SK-N-SH (cell line): ENCODE measurements at regions not wholly inside any gene's neighbourhood (a gene's known extent, or its start where the extent isn't known, plus 50 kb on each side); places are given as distances from the start of the nearest gene placed in this dataset.

Source experiments
- CTCF ChIA-PET: fragments of 300-600, 350-600 bp; formaldehyde crosslinking; extraction: SDS; loops from one replicate; lab custom pipeline; 2021; lab: Yijun Ruan, JAX
- POLR2A ChIA-PET: fragments of 350-600 bp; sonication (Branson Sonifier 250); formaldehyde crosslinking; extraction: SDS; loops from one replicate; lab custom pipeline; 2020; ENCODE audit warnings: antibody characterized with exemption, inconsistent platforms; lab: Yijun Ruan, JAX
- DNase-seq: peaks from one replicate; pipeline ENCODE4 v3.0.0; 2012
- H2AFZ ChIP-seq: fragments of 200-600 bp; sonication (generic); 2 replicates; pipeline ENCODE4 v1.8.1; 2016; ENCODE audit warnings: antibody characterized with exemption, mild to moderate bottlenecking, low read depth
- H3F3A ChIP-seq: fragments of 200-600 bp; sonication (generic); replicated peaks from 2 replicates; pipeline ENCODE3; 2016; ENCODE audit warnings: antibody characterized with exemption, mild to moderate bottlenecking; ENCODE audit not compliant: insufficient read depth
- H3K27ac ChIP-seq, 2 experiments: fragments of 200-500 bp in 1 of 2; fragments of 200-600 bp in 1 of 2; sonication (Bioruptor generic) in 1 of 2; sonication (generic), shearing (Covaris generic) in 1 of 2; 2 replicates each; pipeline versions ENCODE4 v1.5.1 to v1.6.1; 2014 to 2016; ENCODE audit warnings: low read depth in 2 of 2, inconsistent platforms in 1 of 2, low read length in 1 of 2, mild to moderate bottlenecking in 1 of 2, mixed read lengths in 1 of 2
- H3K27me3 ChIP-seq: fragments of 200-600 bp; sonication (generic), shearing (Covaris generic); 2 replicates; pipeline ENCODE4 v1.6.1; 2016; ENCODE audit warnings: mixed run types; ENCODE audit not compliant: insufficient read depth
- H3K36me3 ChIP-seq, 2 experiments: fragments of 200-500 bp in 1 of 2; fragments of 200-600 bp in 1 of 2; sonication (Bioruptor generic) in 1 of 2; sonication (generic) in 1 of 2; replicated peaks in 1 of 2; 2 replicates each; pipeline versions ENCODE3 to v1.5.1; 2014 to 2016; ENCODE audit warnings: low read length in 1 of 2, mild to moderate bottlenecking in 1 of 2; ENCODE audit not compliant: insufficient read depth in 2 of 2, control insufficient read depth in 1 of 2
- H3K4me1 ChIP-seq, 2 experiments: fragments of 200-500 bp in 1 of 2; fragments of 200-600 bp in 1 of 2; sonication (Bioruptor generic) in 1 of 2; sonication (generic), shearing (Covaris generic) in 1 of 2; 2 replicates each; pipeline versions ENCODE4 v1.5.1 to v1.6.1; 2014 to 2016; ENCODE audit warnings: low read depth in 1 of 2, low read length in 1 of 2, mixed run types in 1 of 2; ENCODE audit not compliant: insufficient read depth in 2 of 2, control insufficient read depth in 1 of 2
- H3K4me2 ChIP-seq: fragments of 200-600 bp; sonication (generic), shearing (Covaris generic); 2 replicates; pipeline ENCODE4 v1.6.1; 2017; ENCODE audit warnings: mixed run types
- H3K4me3 ChIP-seq, 2 experiments: fragments of 200-500 bp in 1 of 2; fragments of 200-600 bp in 1 of 2; sonication (Bioruptor generic) in 1 of 2; sonication (generic), shearing (Covaris generic) in 1 of 2; 2 replicates each; pipeline versions ENCODE4 v1.5.1 to v1.8.1; 2014 to 2016; ENCODE audit warnings: low read depth in 2 of 2, inconsistent platforms in 1 of 2, low read length in 1 of 2, mild to moderate bottlenecking in 1 of 2, mixed read lengths in 1 of 2, moderate library complexity in 1 of 2
- H3K79me2 ChIP-seq: fragments of 200-600 bp; sonication (generic); 2 replicates; pipeline ENCODE4 v1.8.1; 2017; ENCODE audit warnings: mild to moderate bottlenecking; ENCODE audit not compliant: insufficient read depth
- H3K9ac ChIP-seq: fragments of 200-600 bp; sonication (generic); 2 replicates; pipeline ENCODE4 v1.6.1; 2017; ENCODE audit warnings: mixed run types
- H3K9me2 ChIP-seq: fragments of 200-600 bp; sonication (generic); 2 replicates; pipeline ENCODE4 v1.6.1; 2017; ENCODE audit warnings: mixed run types
- H3K9me3 ChIP-seq: fragments of 200-600 bp; sonication (generic); 2 replicates; pipeline ENCODE4 v1.6.1; 2017; ENCODE audit warnings: mixed run types, mild to moderate bottlenecking, moderate library complexity
- H4K20me1 ChIP-seq: fragments of 200-600 bp; sonication (generic); 2 replicates; pipeline ENCODE4 v1.6.1; 2017; ENCODE audit warnings: mild to moderate bottlenecking, mixed run types; ENCODE audit not compliant: insufficient read depth
- EP300 ChIP-seq, 2 experiments: IDR thresholded peaks; 2 replicates each; pipeline versions ENCODE4 v1.4.0 to v1.6.1; 2012; ENCODE audit warnings: borderline replicate concordance in 1 of 2, low read depth in 1 of 2, low read length in 1 of 2
- FOXM1 ChIP-seq: IDR thresholded peaks from 2 replicates; pipeline ENCODE4 v1.4.0; 2012; ENCODE audit warnings: low read depth, mild to moderate bottlenecking
- GATA2 ChIP-seq: sonication (generic); formaldehyde crosslinking; IDR thresholded peaks from 2 replicates; pipeline ENCODE4 v1.5.0; 2020; ENCODE audit warnings: mild to moderate bottlenecking, missing genetic modification reagents
- JUND ChIP-seq: IDR thresholded peaks from 2 replicates; pipeline ENCODE4 v1.4.0; 2012
- MXI1 ChIP-seq: IDR thresholded peaks from 2 replicates; pipeline ENCODE4 v1.6.1; 2012; ENCODE audit warnings: mild to moderate bottlenecking, low read depth, low read length, improper control_type of control experiment
- RAD21 ChIP-seq: IDR thresholded peaks from 2 replicates; pipeline ENCODE4 v1.6.1; 2012; ENCODE audit warnings: mild to moderate bottlenecking, low read length
- RCOR1 ChIP-seq: fragments of 150-350 bp; IDR thresholded peaks from 2 replicates; pipeline ENCODE4 v1.6.1; 2017; ENCODE audit warnings: antibody characterized with exemption, low read length
- RFX5 ChIP-seq: IDR thresholded peaks from 2 replicates; pipeline ENCODE4 v1.6.1; 2012; ENCODE audit warnings: mild to moderate bottlenecking, improper control_type of control experiment, low read length
- SMC3 ChIP-seq: IDR thresholded peaks from 2 replicates; pipeline ENCODE4 v1.6.1; 2012; ENCODE audit warnings: low read depth, low read length, improper control_type of control experiment
- YY1 ChIP-seq: IDR thresholded peaks from 2 replicates; pipeline ENCODE4 v1.4.0; 2012; ENCODE audit warnings: low read depth, mild to moderate bottlenecking
- WGBS: methylation state at CpG from one replicate; pipeline ENCODE4 v1.1.6; 2017; ENCODE audit warnings: low lambda C conversion rate; 5-methylcytosine and 5-hydroxymethylcytosine counted together
- TF ChIP-seq, protein P1 (sequence below): IDR thresholded peaks from 2 replicates; pipeline ENCODE4 v1.6.1; 2012; ENCODE audit warnings: mild to moderate bottlenecking, low read depth, low read length, moderate library complexity
- TF ChIP-seq, protein P2 (sequence below): IDR thresholded peaks from 2 replicates; pipeline ENCODE4 v1.4.0; 2012; ENCODE audit warnings: low read depth, borderline replicate concordance
- TF ChIP-seq, protein P3 (sequence below): IDR thresholded peaks from 2 replicates; pipeline ENCODE4 v1.4.0; 2012; ENCODE audit warnings: low read depth

DNA sequence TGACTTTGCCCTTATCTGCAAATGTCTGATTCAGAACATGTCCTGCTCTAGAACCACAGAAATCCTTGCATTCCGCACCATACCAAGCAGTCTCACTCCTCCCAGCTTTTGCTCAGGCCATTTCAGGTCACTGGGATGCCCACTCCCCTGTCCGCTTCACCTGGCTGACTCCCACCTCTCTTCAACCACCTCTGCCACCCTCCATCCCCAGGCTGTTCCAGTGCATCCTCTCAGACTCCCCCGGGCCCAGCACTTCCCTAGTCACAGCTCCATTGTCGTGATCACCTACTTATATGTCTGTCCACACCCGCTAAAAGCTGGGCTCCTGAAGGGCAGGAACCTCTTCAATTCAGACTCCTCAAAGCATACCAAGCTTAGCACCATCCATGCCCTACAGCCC, 58.4 kb upstream of the CDH5 start:
- Histone ChIP-seq H3K9me2 (no peaks in the 10 kb centered on the region), H3K9ac (no peak overlapping the region), H3K4me2 (no peak overlapping the region), H3K27me3 (peaks cover 24% of the 10 kb centered on the region), H3K27ac (no peak overlapping the region), H3K4me1 (no peaks in the 10 kb centered on the region)
- DNase-seq, result no peak
- CTCF ChIA-PET, result interaction anchor here (0.9 to 1.7 kb wide), 2 partner anchors 8 to 37 kb away, joined by 3 to 4 read pairs; no protein-coding TSS in a partner anchor
- POLR2A ChIA-PET, result interaction anchor here (0.9 kb wide), 1 partner anchor 13 kb away, joined by 3 read pairs; no protein-coding TSS in a partner anchor
- TF ChIP-seq JUND (no peak), MXI1 (no peak), FOXM1 (no peak), EP300 (IDR thresholded peaks at IDR 0.05; ENCODE audit: borderline replicate concordance in 1 of 2, low read depth in 1 of 2, low read length in 1 of 2) (no peak), SMC3 (no peak), GATA2 (CRISPR knock-in tag) (no peak), RCOR1 (no peak), RAD21 (no peak)
- TF ChIP-seq, protein P1, sequence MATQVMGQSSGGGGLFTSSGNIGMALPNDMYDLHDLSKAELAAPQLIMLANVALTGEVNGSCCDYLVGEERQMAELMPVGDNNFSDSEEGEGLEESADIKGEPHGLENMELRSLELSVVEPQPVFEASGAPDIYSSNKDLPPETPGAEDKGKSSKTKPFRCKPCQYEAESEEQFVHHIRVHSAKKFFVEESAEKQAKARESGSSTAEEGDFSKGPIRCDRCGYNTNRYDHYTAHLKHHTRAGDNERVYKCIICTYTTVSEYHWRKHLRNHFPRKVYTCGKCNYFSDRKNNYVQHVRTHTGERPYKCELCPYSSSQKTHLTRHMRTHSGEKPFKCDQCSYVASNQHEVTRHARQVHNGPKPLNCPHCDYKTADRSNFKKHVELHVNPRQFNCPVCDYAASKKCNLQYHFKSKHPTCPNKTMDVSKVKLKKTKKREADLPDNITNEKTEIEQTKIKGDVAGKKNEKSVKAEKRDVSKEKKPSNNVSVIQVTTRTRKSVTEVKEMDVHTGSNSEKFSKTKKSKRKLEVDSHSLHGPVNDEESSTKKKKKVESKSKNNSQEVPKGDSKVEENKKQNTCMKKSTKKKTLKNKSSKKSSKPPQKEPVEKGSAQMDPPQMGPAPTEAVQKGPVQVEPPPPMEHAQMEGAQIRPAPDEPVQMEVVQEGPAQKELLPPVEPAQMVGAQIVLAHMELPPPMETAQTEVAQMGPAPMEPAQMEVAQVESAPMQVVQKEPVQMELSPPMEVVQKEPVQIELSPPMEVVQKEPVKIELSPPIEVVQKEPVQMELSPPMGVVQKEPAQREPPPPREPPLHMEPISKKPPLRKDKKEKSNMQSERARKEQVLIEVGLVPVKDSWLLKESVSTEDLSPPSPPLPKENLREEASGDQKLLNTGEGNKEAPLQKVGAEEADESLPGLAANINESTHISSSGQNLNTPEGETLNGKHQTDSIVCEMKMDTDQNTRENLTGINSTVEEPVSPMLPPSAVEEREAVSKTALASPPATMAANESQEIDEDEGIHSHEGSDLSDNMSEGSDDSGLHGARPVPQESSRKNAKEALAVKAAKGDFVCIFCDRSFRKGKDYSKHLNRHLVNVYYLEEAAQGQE, result no peak
- TF ChIP-seq, all 33 proteins: peak for 0
- H3K4me3 ChIP-seq, result no peak overlapping the region
- H3K36me3 ChIP-seq, result no peaks in the 10 kb centered on the region
- no peaks in the 10 kb centered on the region for H3F3A ChIP-seq
- H4K20me1 ChIP-seq, result no peaks in the 10 kb centered on the region
- no peak overlapping the region for H2AFZ ChIP-seq
- H3K79me2 ChIP-seq, result no peaks in the 10 kb centered on the region
- 61% methylated on average over 5 of the region's 5 CpGs for WGBS
- H3K9me3 ChIP-seq, result no peaks in the 10 kb centered on the region

DNA sequence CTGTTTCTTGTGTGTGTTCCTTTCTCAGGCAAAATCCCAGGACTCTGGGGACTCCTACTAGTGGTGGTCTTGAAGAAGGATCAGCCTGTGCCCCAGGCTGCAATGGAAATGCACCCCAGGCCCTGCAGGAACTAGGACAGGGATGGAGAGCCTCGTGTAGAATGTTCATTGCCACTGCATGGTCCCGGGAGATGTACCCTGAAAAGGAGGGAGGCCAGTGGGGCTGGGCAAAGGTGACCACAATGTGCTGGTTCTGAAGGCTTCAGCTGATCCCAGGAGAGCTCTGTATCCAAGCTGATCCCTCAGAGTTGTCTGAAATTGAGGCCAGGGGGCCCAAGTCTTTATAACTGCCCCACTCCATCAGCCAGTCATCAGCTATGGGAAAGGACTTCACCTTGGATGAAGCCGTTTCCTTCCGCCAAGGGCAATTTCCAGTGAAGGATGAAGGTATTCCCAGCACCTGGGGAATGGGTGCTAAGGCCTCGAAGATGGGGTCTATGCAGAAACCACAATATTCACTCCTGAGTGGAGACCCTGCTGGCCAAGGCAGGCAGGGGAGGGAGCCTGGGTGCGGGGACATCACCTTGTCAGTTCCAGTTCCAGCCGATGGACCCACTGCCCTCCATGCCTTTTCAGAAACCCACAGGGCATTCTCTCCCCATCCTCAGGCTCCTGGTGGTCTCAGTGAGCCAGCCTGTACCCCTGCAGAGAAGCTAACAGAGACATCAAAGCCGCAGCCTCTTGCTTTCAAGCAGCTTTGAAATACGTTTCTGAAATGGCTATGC, 59.9 kb upstream of the CDH5 start:
- no peak for DNase-seq
- no peaks in the 10 kb centered on the region for H3K79me2 ChIP-seq
- no peaks in the 10 kb centered on the region for H3K9me2 ChIP-seq
- H3K4me2 ChIP-seq, result no peak overlapping the region
- TF ChIP-seq YY1 (no peak), FOXM1 (no peak), RFX5 (no peak), EP300 (IDR thresholded peaks at IDR 0.05; ENCODE audit: borderline replicate concordance in 1 of 2, low read depth in 1 of 2, low read length in 1 of 2) (no peak)
- TF ChIP-seq, protein P2, sequence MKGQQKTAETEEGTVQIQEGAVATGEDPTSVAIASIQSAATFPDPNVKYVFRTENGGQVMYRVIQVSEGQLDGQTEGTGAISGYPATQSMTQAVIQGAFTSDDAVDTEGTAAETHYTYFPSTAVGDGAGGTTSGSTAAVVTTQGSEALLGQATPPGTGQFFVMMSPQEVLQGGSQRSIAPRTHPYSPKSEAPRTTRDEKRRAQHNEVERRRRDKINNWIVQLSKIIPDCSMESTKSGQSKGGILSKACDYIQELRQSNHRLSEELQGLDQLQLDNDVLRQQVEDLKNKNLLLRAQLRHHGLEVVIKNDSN, result no peak
- TF ChIP-seq, protein P1, result no peak
- TF ChIP-seq, protein P3, sequence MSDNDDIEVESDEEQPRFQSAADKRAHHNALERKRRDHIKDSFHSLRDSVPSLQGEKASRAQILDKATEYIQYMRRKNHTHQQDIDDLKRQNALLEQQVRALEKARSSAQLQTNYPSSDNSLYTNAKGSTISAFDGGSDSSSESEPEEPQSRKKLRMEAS, result no peak
- TF ChIP-seq, all 33 proteins: peak for 0
- Histone ChIP-seq H3K27ac (no peak overlapping the region), H3K4me1 (no peaks in the 10 kb centered on the region), H3K36me3 (no peaks in the 10 kb centered on the region), H3K4me3 (no peak overlapping the region), H3K27me3 (peaks cover 24% of the 10 kb centered on the region), H4K20me1 (no peaks in the 10 kb centered on the region), H2AFZ (no peak overlapping the region), H3K9me3 (no peaks in the 10 kb centered on the region), H3K9ac (no peak overlapping the region), H3F3A (no peaks in the 10 kb centered on the region)
- 80% methylated on average over 2 of the region's 9 CpGs for WGBS
- ChIA-PET POLR2A (no interaction called here), CTCF (interaction anchor here (0.7 to 1.2 kb wide), 2 partner anchors 11 to 50 kb away, joined by 3 to 4 read pairs; no protein-coding TSS in a partner anchor)
